NCI-H2227 (cell line): ENCODE measurements at regions not wholly inside any gene's neighbourhood (a gene's known extent, or its start where the extent isn't known, plus 50 kb on each side); places are given as distances from the start of the nearest gene placed in this dataset.

Source experiments
- DNase-seq: peaks from one replicate; lab custom pipeline; 2025; ENCODE audit not compliant: unreplicated experiment; lab: John Stamatoyannopoulos, UW

DNA sequence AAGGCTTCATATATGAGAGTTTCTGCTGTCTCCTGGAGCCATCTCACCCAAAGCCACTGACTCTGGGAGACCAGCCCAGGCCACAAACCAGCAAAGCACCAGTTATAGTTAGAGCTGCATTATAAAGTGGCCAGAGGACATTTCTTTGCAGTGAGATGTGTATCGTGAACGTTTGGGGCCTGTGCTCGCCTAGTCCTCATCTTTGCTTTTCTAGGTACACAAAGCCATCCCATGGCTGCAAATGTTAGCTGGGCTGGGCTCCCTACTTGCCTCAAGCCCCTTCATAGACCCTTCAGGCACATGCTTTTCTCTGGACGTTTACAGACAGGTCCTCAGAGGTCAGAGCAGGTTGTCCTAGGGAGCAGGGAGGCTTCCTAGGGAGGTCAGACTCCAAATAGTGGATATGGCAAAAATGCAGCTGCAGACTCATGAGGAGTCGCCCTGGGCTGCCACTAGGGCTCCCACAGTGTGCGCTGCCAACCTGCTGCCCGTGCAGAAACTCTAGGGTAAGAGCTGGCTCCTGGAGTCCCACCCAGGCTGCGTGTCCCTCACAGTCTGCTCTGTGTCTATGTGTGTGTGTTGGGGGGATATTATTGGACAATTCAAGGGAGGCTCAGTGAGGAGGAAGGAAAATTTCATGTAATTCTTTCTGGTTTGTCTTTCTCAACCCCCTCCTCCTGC, 141.0 kb downstream of the RPIA start:
- no peak for DNase-seq

DNA sequence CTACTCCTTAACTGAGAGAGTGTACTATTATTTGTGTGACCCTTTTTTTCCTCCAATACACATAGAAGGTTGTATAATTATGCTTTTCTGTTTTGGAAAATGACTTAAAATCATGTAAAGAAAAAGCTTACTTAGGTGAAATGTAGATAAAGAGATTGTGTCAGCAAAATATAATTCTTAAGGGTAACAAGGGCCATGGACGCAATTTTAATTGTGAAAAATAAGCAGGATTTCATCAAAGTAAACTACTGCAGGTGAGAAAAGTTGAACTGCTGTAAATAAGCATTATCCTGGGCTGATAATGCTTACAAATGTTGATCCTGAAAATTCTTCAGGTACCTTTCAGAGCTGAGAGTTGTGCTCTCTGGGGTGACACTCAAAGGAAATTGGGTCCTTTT, 141.5 kb downstream of the RPIA start:
- no peak for DNase-seq

DNA sequence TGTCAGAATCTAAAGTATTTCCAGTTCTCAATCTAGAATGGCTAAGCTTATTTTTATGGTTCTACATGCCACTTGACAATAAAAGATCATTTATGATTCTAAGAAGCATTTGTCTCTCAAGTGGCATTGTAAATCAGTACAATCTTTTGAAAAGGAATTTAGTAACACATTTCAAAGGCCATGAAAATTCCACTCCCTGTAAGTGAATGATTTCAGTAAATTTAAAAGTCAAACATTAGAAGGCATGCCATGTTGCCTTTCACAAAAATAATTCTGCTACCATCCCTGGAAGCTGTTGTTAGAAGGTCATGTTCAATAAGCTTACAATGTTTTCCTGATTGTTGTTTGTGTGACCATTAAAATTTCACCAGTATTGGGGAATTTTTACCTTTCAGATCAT, 142.9 kb downstream of the RPIA start:
- DNase-seq: no peak

DNA sequence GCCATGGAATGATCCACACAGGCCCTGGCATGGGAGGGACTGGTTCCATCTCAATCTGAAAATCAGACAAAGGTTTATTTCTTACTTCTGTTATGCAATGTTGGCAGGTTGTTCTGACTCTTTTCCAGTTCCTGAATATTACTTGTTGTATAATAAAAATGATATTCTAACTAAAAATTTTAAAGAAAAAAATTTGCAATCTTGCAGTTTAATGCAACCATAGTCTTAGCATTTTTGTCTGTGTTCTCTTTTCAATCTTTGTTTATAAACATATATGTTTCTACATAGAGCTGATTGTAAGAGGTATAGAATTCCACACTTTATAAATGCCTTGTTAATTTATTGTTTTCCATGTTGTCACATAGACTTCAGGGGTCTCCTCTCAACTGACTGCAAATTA, 143.4 kb downstream of the RPIA start:
- no peak for DNase-seq

DNA sequence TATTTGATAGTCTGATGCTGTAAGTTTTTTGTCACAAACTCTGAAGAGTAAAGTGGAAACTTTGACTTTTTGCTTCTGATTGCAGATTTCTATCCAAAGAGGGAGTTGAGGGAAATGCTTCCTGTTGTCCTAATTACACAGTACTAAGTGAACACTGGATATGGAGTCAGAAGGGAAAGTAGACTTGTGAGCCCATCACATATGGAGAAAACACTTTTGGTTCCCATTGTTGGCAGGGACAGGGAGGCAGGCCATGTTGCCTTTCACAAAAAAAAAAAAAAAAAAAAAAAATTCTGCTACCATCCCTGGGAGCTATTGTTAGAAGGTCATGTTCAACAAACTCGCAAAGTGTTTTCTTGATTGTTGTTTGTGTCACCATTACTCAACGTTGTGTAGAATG, 144.3 kb downstream of the RPIA start:
- DNase-seq: no peak

DNA sequence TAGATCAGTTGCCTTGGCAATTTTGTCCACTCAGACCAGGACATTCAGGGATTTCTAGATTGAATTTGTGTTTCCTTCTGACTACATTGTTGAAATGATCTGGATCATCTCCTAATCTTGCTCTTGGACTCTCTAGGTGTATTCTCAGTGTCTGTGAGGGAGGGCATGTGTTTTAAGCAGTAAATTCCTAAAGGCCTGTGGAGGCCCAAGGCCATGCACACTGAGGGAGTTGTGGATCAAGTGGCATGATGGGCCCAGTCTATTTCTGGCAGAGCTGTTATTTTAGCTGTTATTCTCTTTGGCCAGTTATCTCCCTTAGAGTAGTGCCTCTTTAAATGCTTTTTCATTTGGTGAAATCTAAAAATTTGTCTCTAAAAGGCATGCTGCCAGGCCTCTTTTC, 144.9 kb downstream of the RPIA start:
- DNase-seq: no peak

DNA sequence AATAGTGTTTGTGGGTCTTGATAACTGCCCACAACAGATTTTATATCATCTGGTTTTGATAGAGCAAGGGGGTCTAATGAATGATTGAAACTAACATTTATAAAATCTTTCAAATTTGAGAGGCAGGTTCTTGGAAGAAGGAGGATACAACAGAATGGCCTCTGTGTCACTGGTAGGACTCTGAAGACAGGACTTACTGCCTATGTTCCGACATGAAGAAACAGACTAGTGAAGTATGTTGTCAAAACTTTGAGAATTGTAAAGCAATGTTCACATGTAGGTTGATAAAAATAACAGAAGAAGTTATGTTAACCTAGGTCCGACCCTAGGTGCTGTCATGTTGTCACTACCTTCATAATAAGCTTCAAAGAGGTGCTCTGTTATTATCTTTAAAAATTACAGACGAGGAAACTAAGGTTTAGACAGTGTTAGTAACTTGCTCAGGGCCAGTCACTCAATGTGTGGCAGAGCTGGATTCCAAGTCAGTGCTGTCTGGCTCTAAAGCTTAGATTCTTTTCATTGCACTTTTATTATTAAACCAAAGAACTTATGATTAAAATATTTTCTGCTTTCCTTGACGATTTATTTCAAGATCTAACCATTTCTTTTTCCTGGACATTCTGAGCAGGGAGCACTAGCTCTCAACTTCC, 146.2 kb downstream of the RPIA start:
- no peak for DNase-seq

DNA sequence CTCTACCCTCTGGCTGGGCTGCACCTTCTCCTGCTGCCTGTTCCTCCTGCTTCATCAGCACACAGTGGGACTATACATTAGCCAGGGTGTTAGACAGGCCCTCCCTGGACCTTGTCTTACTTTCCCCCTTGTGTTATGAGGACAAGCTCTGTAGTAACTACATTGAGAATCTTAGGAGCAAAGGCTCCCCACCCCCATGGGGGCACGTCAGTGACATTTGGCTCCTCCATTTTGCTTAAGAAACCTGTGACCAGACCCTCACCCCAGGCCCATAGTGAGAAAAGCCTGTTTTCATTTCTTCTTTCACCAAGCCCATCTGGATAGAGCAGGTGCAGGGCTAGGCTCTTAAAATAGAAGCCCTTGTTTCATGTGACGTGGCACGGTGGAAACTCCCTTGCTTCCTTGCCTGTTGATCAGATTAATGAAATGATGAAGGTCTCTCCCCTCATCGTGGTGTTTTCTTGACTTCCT, 146.7 kb downstream of the RPIA start:
- no peak for DNase-seq

DNA sequence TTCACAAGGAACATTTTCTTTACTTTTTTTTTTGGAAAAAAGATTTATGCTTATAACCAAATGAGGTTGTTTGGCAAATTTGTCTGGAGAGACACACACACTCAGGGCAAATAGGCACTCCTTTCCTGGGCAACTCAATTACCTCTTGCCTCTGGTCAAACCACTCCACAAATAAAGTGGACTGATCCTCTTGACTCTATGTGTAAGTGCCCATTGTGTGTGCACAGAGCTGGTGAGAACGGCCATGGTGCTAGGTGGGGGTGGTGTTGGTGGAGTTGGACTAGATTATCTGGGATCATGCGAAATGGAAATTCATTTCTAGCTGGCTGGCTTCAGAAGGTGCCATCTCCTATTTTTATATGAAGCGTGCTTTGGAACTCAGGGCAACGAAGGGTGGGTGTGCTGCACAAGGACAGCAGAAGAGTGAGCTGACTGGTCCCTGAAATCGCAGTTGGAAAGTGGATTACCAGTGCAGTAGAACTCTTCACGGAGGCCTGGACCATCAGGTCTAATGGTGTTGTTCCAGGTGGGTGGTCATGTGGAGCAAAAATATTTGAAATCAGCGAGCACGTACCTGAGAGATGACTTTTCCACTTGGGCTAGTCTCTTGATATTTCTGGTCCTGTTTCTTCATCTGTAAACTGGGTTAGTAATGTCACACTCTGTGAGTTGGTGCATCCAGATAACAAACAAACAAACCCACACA, 149.9 kb downstream of the RPIA start:
- DNase-seq: no peak

DNA sequence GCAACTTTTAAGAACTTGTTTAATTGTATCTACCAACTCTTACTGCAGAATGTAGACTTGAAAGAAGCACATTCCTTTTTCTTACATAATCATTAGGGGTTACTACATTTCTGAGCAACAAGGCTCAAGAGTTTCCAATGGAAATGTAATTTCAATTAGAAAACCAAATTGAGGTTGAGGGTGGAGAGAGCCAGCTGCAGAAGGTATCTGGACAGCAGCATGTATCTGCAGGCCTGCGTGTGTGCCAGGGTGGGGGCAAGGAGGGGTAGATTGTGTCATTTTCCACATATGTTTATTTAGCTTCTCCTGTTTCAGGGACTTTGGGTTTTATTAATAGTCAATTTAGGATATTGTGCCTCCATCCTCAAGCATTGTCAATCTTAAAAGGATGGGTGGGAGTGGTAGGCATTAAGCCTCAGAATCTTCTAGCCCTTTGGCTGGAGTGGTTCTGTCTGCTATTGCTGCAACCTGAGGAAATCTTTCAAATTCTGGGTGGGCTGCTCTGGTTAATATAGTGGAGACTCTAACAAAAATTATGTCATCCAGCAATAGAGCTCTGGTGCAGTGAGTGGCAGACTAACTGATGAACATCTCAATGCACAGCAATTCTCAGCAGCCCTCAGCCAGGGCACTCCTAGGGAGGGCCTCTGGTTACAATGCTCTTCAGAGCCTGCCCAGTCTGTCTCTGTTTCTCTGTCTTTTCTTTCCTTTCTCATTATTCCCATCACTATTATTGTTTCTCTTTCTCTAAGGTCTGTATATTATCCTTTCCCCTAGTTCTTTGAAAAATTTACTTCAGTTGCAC, 151.4 kb downstream of the RPIA start:
- no peak for DNase-seq

DNA sequence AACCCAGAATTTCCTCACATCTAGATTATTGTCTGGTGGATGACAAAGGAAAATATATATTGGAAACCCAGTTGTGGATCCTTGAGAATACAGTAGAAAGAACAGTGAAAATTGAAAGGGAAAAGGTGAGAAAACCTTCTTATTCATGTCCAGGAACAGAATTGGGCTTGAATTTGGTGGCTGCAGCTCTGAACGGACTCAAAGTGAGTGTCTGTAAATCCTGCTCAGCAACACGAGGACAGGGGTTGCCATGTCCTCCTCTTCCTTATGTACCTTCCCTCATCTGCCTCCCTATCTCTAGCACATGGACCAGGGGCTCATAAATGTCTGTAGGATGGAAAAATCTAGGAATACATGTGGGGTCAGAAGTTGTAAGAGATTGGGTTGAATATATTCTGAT, 152.2 kb downstream of the RPIA start:
- no peak for DNase-seq

DNA sequence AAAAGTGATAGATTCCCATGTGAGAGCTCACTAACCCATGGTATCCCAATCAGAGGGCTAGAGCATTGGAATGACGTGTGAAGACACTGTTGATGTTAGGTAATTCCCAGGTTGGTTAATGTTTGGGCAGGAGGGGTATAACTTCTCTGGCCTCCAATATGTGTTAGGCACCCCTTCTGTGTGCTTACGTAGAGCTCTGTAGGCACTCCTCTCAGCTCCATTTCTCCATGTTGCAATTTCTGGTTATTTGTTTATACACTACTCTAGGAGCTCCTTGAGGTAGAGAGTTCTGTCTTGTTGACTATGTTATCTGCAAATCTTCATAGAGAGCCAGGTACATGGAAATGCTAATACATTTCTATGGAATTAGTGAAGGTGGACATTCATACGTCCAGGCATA, 153.5 kb downstream of the RPIA start:
- no peak for DNase-seq

DNA sequence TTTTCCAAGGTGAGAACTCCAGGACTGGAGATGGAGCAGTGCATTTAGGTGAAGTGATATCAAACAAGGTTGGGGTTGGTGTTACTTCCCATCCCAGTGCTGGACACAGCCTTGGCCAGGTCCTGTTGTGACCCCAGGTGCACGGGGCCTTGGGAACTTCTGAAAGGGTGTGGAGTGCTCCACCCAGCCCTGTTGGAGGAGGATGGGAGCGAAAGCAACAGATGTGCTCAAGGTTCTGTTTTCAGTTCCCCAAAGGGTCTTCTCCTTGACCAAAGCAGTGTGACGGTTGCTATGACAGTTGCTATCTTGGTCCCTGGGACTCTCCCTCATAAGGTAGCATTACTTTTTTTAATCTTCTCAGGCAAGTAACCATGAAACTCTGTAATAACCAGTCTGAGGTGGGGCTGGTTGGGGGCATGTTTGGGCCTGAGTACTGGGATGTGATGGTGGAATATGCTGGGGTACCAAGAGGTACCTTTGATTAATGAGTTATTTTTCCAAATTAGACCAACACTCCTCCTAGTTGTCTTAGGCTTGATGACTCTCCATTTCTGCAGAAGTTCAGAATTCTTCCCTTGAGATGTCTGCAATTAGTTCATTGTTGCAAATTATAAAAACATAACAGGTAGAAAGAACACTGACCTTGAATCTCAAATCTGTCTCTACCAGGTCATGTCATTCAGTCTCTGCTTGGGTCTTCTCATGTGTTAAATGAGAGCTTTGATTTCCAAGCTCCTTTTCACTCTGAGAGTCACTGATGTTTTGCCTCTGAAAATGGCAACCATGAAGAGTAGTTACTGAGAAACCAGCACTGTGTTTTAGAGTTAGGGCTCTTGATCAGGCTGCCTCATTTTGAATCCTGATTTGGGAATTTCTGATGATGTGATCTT, 154.5 kb downstream of the RPIA start:
- DNase-seq: no peak

DNA sequence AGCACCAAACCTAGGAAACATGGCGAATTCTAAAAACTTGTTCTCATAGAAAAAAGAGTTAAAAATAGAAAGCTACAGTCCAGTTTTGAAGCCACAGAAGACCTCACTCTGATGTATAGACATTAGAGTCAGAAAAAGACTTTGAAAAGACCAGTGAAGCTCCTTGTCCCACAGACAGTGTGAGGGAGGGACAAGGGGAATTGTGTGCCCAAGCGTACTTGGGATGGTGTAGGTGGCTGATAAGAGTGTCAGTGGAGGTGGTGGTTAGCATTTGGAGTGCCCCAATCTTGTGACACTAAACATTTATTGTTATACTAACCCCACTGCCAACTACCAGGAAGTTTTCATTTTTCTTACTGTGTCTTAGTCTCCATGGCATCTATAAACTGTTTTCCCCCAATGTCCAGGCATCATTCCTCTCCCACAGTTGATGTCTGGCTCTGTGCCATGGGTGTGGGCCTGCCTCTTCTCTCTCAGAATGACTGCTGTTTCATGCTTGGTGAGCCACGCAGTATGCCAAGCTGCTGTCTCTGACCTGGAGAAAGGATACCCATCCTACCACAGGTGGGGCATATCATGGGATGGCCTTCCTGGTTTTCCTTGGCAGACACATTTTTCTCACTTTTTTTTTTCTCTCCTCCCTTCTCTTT, 161.4 kb downstream of the RPIA start:
- DNase-seq: no peak

DNA sequence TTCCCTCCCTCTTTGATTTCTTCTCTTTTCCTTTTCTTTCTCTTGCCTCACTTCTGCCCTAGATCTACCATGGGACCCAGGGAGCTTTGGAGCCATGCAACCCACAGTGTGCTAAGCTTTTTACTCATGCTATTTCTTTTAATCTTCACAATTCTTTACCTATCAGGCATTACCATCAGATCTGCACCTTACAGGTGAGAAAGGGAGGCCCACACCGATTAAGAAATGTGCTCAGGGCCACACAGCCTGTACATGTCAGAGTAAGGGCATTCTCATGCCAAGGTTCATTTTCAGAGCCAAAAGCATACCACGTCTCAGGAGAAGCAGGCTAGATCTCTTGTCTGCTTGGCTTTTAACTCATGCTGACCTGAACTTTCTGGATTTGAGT, 161.9 kb downstream of the RPIA start:
- no peak for DNase-seq

DNA sequence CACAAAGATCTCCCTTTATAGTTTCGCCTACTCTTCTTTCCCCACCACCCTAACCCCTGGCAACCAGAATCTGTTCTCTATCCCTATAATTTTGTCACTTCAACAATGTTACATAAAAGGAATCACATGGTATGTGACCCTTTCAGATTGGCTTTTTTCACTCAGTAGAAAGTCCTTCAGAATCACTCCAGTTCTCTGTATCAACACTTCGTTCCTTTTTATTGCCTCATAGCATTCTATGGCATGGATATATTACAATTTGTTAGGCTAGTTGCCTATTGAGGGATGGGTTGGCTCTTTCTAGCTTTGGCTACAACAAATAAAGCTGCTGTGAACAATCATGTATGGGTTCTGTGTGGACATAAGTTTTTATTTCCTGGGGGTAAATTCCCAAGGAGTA, 163.1 kb downstream of the RPIA start:
- no peak for DNase-seq

DNA sequence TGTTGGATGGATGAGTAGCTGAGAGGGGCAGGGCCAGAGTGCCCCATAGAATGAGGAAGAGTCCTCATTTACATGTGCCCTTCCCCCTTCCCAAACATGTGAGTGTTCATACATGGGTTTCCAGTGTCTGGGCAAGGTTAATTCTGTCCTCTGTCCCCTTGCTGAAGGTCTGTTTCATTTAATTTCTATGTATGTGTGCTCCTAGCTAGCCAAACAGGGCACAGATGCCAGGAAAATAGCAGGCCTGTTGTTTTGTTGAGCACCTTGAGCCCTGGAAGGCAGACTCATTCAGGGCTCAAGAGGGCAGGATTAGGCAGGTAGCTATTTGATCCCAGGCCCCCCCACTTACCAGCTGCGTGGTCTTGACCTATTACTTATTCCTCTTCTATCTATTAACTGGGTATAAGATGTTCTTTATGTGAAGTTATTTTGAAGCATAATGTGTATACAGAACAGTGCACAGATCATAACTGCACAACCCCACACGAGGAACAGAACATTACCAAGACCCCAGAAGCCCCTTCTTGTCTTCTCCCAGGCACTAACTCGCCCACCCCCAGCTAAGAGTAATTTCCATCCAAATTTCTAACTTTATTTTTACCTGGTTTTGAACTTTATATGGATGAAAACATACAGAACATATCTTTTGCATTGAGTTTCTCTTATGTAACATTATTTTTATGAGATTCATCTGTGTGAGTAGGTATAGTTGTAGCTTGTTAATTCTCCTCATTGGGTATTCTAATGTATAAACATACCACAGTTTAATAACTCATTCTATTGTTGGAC, 164.3 kb downstream of the RPIA start:
- no peak for DNase-seq

DNA sequence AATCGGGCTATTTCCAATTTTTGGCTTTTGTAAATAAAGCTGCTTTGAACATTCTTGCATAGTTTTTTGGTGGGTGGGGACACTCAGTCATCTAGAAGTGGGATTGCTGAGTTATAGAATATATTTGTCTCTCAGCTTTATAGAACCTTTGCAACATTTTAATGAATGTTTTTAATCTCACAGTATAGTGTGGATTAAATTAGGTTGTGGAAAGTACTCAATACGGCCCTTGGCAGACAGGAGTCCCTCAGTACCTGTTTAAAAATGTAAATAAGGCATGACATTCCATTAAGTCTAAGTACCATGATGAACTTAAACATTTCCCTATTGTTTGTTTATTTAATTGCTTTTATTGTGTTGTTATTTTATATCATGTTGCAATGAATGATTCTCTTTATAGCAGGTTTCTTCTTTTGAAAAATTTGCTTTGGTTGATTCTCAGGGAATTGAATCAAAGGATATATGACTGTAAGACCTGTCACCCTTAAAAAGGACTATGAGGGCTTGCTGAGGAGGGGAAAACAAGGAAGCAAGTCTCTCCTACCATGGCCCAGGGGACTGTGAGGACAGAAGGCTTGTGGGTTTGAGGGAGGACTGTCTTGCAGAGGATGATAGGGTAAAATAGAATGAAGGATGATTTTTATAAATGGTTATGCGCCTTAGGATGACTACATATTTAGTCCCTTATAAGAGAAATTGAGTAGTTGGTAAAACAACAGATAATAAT, 165.1 kb downstream of the RPIA start:
- DNase-seq: no peak
